Hematopoietic multipotent progenitor cell treated with erythropoietin and hydrocortisone succinate and interleukin-3 and kit ligand, for 15 days (in vitro differentiated cells): ENCODE measurements at regions not wholly inside any gene's neighbourhood (a gene's known extent, or its start where the extent isn't known, plus 50 kb on each side); places are given as distances from the start of the nearest gene placed in this dataset.
A peak's percentile ranks its signal among the peaks of the same experiment; 100 is the strongest.

ENCODE experiments used
- DNase-seq: peaks from one replicate; pipeline ENCODE4 v3.0.0-alpha.2; 2015; ENCODE audit warnings: low spot score

DNA sequence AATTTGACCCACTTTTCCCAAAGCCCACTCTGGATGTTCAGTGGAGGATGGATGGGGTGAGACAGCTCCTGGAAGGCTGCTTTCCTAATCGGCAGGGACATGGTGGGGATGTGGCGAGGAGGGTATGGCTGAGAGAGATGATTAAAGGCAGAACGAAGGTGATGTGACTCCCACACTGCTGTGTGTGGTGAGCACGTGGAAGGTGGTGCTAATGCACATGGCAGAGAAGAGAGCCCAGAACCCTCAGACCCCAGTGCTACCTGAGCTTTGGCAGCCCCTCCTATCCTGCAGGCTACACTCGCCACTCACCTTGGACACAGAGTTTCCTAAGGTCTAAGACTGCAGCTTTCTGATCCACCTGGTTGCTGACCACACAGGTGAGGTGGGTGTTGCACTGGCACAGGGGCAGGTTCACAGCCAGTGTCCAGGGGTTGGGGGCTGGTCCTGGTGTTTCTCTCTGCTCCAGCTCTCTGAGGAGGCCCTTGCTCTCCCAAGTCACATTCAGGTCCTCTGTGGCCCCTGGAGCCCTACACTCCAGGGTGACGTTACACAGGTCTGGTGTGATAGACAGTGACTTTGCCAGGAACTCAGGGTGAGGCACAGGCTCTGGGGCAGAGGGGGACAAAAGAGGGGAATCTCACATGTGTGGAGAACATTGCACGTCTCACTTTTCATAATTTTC, 151.4 kb upstream of the ETV3 start:
- no peak for DNase-seq

DNA sequence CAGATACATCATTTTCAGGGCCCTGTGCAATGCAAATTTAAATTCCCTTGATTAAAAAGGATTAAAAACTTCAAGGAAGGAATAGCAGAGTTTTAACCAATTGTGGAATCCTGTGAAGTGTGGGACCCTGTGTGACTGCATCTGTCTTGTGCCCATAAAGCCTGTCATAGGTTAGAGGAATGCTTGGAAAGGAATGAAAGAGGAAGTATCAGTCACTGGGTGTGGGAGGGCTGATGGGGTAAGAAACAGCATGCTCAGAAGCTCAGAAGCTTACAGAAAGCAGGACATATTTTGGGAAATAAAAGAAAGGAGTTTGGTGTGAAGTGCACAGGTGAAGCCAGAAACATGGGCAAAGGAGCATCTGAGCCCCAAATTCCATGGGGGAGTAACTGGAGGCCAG, 150.8 kb upstream of the ETV3 start:
- no peak for DNase-seq

DNA sequence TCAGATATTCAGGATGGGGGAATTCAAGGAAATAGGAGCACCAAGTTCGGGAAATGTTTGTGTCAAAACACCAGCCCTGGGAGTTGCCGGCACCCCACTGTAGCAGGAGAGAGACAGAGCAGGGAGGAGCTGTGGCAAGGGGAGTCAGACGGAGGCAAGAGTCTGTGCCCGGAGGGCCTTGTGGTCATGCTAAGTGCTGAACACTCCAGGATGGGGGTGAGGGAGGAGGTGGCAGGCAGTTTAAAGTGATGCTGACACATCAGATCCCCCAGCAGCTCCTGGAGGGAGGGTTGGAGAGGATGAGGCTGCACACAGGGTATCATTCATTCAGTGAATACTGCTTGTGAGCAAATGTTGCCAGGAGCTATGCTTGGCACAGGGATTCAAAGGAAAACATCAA, 150.3 kb upstream of the ETV3 start:
- DNase-seq: no peak

DNA sequence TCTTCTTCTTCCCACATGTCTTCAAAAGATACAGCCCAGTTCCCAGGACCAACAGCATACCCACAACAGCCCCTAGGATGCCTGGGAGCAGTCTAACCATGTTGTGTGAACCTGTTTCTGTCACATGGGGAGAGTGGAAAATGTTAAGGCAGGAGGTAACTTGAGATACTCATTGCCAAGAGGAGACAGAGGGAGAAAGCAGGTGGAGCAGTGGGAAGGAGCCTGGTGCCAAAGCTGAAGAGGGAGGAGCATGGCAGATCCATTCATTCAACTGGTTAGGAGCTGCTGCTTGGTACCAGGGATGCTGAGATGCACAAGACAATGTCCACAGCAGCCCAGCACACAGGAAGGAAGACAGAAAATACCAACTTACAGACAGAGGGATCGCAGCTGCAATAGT, 149.8 kb upstream of the ETV3 start:
- no peak for DNase-seq

DNA sequence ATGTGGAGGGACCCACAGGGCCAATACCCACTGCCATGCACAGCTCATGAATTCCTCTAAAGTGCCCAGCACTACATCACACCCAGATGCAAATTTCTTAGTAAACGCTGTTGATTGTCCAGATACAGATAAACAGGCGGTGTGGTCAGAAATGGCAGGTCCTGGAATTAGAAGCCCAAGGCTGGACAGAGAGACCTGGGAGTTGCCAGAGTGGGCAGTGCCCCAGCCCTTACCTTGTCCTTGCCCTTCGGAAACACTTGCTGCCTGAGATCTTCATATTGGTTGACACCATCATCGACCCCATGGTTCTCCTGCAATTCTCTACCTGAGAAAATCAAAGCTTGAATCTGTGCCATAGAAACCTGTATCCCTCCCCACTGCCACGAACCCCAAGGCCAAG, 149.3 kb upstream of the ETV3 start:
- DNase-seq: no peak

DNA sequence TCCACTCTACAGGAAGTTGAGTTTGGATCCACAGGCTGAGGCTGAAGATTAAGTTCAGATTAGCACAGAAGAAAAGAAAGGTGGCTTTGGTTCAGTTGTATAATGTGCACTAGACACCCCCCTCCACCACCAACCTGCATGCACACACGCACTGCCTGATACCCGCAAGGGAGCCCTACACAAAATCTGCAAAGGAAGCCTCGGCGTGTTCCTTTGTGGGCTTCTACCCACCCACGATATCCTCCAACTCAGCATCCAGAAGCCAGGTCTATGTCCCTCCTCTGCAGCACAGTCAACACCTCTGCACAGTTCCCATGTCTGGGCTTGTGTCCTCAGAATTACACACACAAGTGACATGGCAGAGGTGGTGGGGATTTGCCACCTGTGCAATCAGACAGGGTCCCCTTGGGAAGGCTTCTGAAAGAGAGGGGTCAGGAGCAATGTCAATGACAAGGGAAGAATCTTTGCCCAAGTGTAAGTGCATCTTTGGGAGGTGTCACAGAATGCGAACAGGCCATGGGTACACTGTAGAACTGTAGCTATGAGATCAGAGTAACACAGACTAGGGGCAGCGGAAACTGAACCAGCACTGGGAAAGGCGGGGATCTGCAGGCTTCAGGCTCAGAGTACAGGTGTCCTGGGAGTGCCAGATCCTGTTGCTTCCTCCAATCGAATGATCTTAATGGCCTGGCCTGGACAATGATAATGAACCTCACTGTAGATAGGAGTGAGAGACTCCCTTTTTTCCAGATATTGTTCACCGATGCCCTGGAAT, 148.6 kb upstream of the ETV3 start:
- no peak for DNase-seq

DNA sequence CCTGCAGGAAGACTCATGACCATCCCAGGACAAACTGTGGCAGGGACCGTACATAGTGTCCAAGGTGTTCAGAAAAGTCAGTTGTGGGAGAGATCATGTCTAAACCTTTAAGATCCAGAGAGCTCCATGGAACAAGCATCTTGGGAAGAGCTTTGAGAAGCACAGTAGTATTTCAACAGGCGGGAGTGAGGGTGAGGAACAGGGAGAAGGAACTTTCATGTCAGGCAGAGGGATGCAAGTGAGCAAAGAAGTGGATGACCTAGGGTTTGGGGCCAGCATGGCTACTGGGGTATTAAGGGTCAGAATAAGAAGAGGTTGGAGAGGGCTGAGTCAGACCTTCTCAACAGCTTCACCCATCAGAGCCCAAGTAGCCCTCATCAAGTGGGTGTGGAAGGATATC, 147.9 kb upstream of the ETV3 start:
- no peak for DNase-seq

DNA sequence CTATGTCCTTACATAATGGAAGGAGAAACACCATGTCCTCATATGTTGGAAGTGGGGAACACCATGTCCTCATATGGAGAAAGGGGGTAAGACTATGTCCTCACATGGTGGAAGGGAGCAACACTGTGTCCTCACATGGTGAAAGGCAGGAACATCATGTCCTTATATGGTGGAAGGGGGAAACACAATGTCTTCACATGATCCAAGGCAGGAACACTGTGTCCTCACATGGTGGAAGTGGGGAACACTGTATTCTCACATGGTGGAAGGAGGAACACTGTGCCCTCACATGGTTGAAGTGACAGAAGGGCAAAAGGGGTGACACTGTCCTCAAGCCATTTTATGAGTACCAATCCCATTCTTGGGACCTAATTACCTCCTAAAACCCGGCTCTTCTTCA, 146.3 kb upstream of the ETV3 start:
- DNase-seq: no peak

DNA sequence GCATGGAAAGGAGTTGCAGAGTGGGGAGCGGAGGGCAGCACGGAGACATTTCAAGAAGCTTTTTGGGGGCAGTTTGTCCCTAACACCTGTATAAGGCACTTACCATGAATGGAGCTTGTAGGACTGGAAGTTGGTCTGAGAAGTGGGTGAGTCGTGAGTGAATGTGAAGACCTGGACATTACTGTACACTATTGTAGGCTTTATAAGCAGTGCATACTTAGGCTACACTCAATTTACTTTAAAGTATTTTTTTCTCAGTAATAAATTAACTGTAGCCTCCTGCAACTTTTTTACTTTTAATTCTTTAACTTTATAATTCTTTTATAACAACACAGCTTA, 141.6 kb upstream of the ETV3 start:
- no peak for DNase-seq

DNA sequence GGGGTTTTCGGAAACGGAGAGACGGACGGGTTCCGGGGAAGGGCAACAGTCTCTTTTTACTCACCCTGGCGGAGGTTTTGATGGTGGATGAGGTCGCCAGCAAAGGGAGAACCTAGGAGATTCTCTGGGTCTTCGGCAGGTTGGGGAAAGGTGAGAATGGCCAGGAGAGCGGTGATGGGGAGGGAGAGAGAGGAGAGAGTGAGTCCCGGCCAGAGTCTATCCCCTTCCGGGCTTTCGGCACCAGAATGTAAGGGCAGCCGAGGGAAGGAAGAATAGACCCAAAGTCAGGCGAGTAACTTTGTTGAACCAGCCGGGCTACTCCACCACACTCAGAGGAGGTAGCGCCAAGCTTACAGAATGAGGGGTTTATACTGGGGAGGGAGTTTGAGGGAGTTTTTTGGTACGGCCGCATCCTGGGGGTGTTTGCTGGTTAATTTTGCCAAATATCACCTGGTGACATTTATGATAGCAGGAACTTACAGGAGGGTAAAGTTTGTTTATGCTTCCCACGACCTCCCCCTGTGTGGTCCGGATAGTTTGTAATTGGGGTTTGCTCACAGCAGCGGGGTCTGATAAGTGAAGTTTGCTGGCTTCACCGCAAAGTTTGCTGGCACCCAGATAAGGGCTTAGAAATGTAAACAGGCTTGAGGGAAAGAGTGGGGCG, 141.1 kb upstream of the ETV3 start:
- DNase-seq: peak; percentile 87

DNA sequence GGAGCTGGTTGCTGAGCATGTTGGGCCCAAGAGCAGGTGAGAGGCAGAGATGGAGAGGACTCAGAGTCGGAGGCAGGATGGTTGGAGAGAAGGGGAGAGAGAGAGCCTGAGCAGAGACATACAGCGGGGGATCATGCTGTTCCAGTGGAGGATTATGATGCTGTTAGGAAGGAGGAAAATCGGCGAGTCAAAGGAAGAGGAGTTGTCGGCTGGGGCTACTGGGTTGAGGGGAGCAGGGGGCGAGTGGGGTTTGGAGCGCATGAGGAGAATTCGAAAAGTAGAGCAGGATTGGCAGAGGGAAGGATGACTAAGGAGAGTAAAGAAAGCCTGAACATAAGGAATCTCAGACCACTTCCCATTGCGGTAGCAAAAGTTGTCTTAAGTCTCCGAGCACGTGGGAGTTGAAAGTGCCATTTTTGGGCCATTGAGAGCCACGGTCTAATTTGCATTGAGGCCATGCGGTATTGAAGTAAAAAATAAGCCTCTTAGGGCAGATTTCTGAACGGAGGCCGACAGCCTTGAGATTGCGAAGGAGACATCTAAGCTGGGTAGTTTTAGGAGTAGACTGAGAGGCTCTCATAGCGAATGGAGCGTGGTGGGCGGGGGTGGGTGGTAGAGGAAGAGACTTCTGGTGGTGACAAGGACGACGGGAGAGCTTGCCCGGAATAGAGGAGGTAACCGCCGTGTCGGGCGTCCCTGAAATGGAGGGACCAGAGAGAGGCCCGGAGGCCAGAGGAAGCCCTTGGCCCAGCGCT, 140.4 kb upstream of the ETV3 start:
- peak; percentile 56 for DNase-seq

DNA sequence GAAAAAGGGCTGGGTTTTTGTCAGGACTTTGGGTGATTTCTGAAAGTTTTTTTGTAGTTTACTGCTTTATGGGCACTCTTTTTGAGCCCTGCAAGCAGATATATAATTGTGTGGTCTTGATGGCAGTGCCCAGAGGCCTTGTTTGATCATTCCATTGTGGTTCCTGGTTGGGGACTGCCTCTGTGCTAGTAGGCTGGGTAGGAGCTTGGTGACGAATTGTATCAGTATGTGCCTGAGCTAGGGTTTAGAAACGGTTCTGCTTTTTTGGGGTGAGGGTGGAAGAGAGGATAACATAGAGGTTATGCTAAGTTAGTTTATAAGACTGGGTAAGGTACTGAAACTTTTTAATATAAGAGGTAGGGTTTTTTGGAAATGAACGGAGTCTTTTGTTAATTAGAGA, 139.7 kb upstream of the ETV3 start:
- peak; percentile 34 for DNase-seq

DNA sequence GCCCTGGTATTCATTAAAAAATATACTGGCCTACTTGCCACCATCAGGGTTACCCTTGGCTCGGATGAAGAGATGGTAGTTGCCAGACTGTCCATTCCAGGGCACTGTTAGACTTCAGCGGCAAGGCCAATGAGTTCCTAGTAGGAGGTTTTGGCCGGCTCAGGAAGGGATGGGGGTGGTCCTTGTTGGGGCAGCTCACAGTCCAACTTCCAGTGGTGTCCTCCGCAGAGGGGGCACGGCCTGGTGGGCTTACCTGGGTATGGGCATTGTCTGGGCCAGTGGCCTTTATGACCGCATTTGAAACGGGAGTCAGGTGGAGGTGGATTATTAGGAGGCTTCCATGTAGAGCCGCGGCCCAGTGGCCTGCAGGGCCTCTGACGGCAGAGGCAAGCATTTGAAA, 139.1 kb upstream of the ETV3 start:
- no peak for DNase-seq

DNA sequence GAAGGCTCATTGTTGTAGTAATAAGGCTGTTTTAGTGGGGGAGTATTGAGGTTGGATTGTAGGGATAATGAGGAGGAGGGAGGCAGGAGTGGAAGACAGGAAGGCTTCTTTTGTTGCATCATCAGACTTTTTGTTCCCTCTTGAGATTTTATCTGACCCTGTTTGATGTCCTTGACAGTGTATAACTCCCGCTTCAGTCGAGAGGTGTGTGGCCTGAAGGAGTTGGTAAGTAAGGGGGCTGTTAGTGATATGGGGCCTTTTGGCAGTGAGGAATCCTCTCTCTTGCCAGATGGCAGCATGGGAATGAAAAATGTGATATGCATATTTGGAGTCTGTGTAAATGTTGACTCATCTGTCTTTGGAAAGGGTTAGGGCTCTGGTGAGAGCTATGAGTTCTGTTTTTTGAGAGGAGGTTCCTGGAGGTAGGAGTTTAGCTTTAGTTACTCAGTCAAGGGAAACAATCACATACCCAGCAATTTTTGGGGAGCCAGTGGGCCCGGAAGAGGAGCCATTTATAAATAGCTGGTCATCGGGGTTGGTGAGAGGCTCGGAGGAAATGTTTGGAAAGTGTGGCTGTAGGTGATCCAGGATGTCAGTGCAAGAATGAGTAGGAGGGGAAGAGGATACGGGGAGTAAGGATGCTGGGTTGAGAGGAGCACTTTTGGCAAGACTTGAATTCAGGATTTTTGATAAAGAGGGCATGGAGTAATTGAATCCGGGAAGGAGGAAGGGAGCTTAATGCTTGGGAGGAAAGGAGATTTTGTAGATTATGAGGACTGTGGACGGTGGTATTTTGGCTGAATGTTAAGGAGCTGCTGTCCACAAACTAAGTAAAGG, 136.7 kb upstream of the ETV3 start:
- peak; percentile 86 for DNase-seq

DNA sequence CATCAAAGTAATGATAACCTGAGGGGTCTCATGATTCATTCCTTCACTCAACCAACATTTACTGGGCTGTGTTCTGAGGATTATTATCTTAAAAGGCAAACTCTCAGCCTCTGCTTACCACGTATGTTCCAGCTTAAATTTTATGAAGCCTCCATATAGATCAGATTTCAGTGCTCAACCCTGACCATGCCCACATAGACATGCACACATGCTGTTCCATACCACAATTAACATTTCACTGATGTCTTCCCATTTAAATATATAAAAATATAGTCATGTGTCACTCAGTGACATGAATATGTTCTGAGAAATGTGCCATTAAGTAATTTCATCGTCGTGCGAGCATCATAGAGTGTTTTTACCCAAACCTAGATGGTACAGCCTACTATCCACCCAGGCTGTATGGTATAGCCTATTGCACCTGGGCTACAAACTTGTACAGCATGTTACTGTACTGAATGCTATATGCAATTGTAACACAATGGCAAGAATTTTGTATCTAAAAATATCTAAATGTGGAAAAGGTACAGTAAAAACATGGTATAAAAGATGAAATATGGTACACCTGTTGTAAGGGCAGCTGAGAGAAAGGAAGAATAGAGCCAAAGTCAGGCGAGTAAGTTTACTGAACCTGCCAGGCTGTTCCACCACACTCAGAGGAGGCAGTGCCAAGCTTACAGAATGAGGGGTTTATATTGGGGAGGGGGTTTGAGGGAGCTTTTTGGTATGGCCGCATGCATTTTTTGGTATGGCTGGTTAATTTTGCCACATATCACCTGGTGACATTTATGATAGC, 134.7 kb upstream of the ETV3 start:
- no peak for DNase-seq

DNA sequence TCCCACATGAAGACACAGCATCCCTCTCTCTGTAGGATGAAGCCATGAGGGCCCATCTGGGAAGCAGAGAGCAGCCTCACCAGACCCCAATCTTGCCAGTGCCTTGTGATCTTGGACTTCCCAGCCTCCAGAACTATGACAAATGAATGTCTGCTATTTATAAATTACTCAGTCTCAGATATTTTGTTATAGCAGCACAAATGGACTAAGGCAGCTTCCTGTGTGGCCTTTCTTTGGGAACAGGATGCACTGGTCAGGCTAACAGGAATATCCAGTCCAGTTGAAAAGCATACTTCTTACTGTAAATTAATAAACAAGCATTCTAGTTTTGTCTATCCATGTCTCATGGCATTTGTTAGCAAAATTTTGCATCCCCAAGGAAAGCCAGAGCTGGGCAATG, 134.1 kb upstream of the ETV3 start:
- DNase-seq: no peak

DNA sequence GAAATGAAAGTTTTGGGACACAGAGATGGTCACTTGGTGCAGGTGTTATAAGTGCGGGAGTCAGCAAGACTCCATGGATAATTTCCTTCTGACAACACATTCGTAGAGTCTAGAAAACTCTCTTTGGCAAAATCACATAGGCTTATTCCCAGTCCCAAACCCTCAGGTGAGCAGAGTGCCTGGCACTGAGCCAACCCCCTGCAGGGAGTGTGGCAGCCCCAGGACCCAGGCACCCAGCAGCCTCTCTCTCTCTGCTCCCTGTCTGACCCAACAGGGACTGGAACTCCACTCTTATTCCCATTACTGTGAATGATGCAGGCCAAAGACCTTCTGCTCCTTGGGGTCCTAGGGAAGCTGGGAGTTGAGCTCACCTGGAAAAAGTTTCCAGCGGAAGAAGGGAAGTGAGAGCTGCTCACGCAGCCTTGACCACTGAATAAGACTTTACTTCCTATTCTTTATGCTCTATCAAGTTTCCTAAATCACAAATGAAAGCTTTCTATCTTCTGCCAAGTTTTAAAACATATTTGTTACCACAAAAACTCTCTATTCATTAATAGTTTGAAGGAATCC, 132.6 kb upstream of the ETV3 start:
- no peak for DNase-seq

DNA sequence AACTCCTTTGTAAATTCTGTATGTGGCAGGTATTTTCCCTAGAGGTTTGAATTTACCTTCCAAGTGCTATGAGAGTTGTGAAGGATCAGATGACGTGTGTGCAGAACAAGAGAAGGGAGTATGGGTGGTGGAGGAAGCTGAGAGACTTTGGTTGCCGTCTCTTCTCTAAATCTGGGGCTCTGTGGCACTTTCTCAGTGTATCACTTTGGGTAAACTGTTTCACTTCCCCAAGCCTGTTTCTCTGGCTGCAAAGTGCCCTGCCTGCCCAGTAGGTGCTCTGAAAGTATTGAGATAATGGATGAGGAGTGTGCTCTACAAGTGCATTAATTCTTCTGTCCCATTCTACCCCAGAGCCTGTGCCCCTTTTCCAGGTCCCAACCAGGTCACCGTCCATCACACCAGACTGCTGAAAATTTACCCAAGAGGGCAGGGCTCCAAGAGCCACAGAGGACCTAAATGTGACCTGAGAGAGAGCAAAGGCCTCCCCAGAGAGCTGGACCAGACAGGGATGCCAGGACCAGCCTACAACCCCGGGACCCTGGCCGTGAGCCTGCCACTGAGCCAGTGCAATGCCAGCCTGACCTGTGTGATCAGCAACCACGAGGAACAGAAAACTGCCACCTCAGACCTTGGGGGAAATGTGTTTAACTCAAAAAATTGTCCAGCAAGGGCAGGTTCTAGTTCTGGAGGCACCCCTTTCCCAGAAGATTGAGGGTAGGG, 131.6 kb upstream of the ETV3 start:
- no peak for DNase-seq

DNA sequence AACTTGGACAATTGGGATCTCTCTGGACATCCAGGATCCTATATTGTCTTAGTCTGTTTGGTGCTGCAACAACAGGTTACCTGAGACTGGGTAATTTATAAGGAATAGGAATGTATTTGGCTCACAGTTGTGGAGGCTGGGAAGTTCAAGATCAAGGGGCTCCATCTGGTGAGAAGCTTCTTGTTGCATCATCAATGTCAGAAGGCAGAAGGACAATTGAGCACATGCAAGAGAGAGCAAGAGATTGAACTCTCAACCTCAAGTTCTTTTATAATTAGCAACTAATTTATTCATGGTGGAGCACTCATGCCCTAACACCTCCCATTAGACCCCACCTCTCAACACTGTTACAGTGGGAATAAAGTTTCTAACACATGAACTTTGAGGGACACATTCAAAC, 124.7 kb upstream of the ETV3 start:
- DNase-seq: no peak

DNA sequence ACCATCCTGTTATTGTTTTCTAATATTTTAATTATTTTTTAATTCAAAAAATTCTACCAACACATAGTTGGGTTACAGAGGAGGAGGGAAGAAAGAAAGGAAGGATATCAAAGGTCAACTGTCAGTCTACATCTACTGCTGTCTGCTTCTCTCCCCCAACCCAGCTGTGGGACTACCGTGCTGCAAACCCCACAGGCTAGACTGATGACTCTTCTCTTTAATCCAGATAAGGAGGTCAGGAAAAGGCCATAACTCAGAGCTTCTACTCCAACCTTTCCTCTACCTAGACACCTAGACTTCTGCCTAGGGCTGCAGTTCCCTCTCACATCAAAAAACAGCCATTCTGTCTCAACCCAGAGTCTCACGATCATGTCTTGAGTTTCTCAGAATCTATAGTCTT, 124.2 kb upstream of the ETV3 start:
- DNase-seq: no peak
